ACHN (cell line): ENCODE measurements at regions not wholly inside any gene's neighbourhood (a gene's known extent, or its start where the extent isn't known, plus 50 kb on each side); places are given as distances from the start of the nearest gene placed in this dataset.
"Not testable (repeated sequence)": the region's sequence is repeated elsewhere in the genome, so short reads cannot be mapped to it uniquely, and the experiment has no call there.

ENCODE experiments used
- DNase-seq: peaks from one replicate; pipeline ENCODE4 v3.0.0-alpha.2; 2015
- in situ Hi-C: cut with HindIII; loops from 2 replicates; pipeline ENCODE4 v1.10.0; 2017; ENCODE audit warnings: low sequenced_read_pairs, low pct_ligation_motif_present, low pct_unique_long_range_greater_than_20kb

- no peak for DNase-seq
- in situ Hi-C loops = no loop called here
Observed at GRCh38 chr14:57150449-57150848, 118.3 kb downstream of the EXOC5 start.

GRCh38 chr14:57139173-57139572 lies 129.5 kb downstream of the EXOC5 start:
- no peak for DNase-seq
- in situ Hi-C loops = no loop called here

- no peak for DNase-seq
- in situ Hi-C loops = no loop called here
Observed at GRCh38 chr14:57136669-57137328, 131.9 kb downstream of the EXOC5 start.

DNA sequence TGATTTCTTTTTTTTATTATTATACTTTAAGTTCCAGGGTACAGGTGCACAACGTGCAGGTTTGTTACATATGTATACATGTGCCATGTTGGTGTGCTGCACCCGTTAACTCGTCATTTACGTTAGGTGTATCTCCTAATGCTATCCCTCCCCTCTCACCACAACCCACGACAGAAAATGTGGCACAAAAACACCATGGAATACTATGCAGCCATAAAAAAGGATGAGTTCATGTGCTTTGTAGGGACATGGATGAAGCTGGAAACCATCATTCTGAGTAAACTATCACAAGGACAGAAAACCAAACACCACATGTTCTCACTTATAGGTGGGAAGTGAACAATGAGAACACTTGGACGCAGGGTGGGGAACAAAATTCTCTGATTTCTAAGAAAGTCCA lies 140.9 kb downstream of the EXOC5 start:
- DNase-seq, in situ Hi-C loops: not testable (repeated sequence)

DNA sequence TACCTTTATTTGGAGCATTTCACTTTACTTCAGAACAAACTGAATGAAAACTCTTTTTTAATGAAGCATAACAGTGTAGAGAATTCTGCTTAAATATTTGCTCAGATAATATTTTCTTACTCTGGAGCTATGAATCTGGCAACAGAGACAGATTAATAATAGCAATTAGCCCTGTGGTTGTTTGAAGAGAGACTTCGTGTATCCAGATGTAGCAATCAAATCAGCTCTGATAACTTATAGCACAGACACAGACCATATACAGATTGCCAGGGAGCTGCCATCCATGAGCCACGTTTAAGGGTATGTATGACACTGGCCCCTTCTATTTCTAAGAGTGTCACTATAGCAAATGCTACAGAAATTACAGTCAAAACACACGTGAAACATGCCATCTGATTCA lies 146.6 kb downstream of the EXOC5 start:
- in situ Hi-C loops = no loop called here
- no peak for DNase-seq

GRCh38 chr14:57112072-57112807 lies 156.5 kb downstream of the EXOC5 start:
- in situ Hi-C loops = not testable (repeated sequence)
- peak; percentile 3 for DNase-seq

DNA sequence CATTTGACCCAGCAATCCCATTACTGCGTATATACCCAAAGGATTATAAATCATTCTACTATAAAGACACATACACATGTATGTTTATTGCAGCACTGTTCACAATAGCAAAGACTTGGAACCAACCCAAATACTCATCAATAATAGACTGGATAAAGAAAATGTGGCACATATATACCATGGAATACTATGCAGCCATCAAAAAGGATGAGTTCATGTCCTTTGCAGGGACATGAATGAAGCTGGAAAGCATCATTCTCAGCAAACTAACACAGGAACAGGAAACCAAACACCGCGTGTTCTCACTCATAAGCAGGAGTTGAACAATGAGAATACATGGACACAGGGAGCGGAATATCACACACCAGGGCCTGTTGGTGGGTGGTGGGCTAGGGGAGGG lies 158.3 kb downstream of the EXOC5 start:
- DNase-seq, in situ Hi-C loops: not testable (repeated sequence)

DNA sequence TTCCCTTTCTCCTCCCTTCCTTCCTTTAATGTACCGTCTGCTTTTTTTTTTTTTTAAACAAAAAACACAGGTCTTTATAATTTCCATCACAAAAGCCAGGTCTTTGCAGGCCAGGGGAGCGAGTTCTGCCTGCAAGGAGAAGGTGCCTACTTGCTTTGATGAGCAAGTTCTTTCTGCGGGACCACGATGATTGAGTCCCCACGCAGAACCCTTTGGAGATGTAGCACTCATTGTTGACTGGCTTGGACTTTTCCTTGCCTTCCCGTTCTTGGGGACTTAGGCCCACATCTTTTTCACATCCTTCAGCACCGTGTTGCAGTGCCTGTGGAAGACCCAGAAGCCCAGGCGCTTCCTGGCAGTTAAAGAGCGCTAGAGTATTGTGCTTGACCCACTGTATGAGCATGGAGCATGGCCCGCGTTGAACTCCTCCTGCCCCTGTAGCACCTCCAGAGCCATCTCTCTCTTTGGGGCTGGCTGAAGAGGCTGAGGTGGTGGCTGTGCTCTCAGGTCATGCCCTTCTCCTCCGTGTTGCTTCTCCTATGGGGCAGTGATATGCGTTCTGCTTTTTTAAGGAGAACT lies 177.6 kb downstream of the EXOC5 start:
- in situ Hi-C loops = no loop called here

GRCh38 chr14:57089901-57090300 lies 178.8 kb downstream of the EXOC5 start:
- in situ Hi-C loops = no loop called here
- no peak for DNase-seq

More for the DNA sequence above, 177.6 kb downstream of the EXOC5 start:
- DNase-seq = no peak

- DNase-seq = no peak
- in situ Hi-C loops = no loop called here
Observed at GRCh38 chr14:57087841-57088240, 180.9 kb downstream of the EXOC5 start.

DNA sequence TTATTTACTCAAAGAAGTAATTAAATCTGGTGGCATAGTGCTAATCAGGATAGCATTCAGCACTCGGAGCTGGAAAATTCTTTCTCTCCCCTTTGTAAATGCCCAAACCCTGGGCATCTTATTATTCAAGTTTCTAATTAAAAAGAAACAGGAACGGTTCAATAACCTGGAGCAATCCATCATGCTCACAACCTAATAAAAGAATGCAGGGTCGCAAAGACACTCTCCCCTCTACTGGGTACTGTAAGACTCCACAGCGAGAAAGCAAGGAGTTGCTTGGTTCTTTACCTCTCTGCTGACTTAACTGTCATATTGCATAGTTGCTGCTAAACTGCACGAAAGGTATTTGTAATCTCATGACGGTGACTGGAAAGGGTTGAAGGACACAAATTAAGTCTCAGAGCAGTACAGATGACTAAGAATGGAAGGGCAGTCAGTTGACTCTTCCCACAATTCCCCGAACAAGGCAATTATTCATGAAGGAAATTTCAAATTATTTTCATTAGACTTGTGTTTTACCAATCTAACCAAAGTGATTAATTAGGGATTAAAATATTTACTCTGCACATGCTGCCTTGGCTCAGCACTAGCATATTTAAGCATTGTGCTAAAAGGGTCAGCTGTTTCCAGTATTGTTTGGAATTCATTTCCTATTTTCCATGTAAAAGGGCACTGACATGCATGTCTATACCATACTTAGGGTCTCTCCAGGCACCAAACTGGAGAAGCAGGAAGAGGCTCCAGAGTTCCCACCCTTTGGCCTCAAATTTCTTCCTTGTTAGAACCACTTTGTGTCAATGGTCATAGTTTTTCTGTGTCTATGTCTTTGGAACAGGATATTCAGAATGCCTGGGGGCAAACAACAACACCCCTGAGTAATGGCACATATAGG lies 182.2 kb downstream of the EXOC5 start:
- DNase-seq = no peak

GRCh38 chr14:57085801-57086200 lies 182.9 kb downstream of the EXOC5 start:
- DNase-seq = no peak
- in situ Hi-C loops = no loop called here

More for the DNA sequence above, 182.2 kb downstream of the EXOC5 start:
- in situ Hi-C loops = no loop called here

DNA sequence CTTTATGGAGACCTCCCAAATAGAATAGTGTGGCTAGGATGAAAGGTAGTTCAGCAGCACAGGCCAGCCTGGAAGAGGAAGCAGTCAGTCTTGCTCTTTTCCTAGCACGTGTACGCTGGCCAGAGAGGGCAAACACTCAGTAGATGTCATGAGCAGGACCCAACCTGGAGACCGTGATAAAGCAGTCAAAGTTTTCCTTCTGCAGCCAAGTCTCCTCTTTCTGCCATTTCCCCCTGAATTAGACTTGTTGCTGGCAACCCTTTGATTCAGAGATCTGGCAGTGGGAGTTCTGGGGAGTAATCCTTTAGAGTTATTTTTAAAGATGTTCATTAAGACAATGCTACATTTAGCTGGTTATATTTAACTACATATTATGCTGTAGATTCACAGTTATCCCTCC lies 183.7 kb downstream of the EXOC5 start:
- in situ Hi-C loops = no loop called here
- no peak for DNase-seq

DNA sequence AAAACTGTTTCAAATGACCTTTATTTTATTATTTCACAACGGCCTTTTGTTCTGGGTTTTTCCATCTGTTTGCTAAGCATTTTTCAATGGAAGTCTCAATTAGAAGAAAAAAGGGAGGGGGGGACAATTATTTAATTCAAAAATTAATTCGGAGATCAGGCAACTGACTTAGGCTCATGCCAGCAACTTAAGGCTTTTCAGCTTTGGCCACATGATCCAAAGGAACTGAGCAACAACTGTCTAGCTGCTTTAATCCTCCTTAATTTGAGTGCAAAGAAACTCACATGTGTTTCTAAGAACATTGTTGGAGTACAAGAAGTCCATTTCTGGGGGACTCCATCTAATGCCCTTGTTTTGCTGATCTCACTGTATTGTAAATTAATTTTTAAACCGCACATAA lies 188.0 kb downstream of the EXOC5 start:
- no peak for DNase-seq
- in situ Hi-C loops = no loop called here

- DNase-seq = no peak
- in situ Hi-C loops = no loop called here
Observed at GRCh38 chr14:57078054-57078453, 190.7 kb downstream of the EXOC5 start.

DNA sequence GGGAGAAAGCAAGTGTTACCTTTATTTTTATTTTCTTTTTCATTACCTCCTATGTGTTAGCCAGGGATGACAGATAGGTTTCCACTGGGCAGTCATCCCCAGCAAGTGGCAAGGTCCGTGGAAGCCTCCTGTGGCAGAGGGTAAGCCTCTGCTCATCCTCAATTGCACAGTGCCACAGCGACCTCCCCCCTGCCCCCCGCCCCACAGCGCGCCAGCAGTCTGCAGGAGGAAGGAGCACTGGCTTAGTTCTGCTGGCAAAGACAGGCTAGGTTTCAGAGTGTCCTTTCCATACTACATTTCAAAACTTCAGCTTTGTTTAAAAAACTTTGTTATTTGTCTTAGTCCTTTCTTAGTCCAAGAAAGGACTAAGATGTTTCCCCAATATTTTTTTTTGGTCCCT lies 194.7 kb downstream of the EXOC5 start:
- DNase-seq = no peak
- in situ Hi-C loops = no loop called here

DNA sequence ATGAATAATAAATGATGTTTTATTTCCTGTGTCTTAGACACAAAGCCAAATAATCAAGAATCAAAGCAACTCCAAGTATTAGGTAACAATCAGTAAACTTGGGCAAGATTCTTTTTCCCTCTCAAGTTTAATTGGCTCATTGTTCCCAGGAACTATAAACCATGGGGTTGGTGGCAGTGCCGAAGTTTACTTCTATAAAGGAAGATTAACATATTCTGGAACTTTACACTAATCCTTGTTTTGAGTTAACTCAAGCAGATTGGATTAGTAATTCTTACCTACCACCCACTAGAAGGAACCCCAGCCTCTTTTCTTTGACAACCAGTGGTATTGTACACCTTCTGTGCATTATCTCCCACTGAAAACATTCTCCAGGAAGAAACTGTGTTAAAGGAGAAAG lies 197.1 kb downstream of the EXOC5 start:
- DNase-seq = no peak
- in situ Hi-C loops = no loop called here

DNA sequence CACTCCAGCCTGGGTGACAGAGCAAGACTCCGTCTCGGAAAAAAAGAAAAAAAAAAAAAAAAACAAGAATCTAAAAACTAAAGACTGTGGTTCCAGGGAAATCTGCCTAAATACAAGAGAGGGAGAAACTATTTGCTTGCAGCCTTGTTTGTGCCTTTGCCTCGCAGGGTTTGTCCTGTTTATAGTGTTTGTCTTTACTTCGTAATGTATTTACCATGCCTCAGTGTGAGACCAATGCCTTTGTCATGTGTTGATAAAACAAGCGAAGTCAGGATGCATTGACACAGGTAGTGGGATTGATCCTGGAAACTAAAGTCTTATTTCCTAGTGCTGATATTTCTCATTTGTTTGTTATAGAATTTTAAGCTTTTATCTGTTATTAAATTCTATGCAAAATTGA lies 199.0 kb downstream of the EXOC5 start:
- in situ Hi-C loops = no loop called here
- no peak for DNase-seq

DNA sequence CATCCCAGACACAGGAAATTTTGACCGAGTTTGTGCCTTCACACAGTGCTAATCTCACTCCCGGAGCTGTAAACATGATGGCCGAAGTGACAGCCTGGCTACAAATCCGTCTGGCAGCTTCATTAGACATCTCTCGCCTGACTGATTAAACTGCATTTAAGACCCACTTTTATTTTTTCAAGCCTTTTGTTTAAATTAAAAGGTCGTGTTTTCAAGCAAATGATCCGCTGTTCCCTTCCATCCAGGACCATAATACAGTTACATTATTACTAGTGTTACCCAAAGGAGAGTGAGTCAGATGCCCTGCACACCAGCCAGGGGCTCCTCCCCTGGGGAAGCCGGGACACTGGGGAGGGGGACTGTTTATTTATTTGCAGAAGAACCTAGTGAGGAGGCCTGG lies 200.2 kb downstream of the EXOC5 start:
- no peak for DNase-seq
- in situ Hi-C loops = no loop called here
